Left ventricle myocardium inferior (tissue), 1 donor: ENCODE measurements at regions not wholly inside any gene's neighbourhood (a gene's known extent, or its start where the extent isn't known, plus 50 kb on each side); places are given as distances from the start of the nearest gene placed in this dataset.

Experiments used
- DNase-seq: peaks from one replicate; pipeline ENCODE4 v3.0.0-alpha.2; 2020
- H3K27ac ChIP-seq: fragments of 200-600 bp; replicated peaks from 2 replicates; pipeline ENCODE4 v1.8.0; 2021
- H3K27me3 ChIP-seq: fragments of 200-600 bp; 2 replicates; pipeline ENCODE4 v1.8.0; 2021; ENCODE audit warnings: low read depth
- H3K36me3 ChIP-seq: fragments of 200-600 bp; 2 replicates; pipeline ENCODE4 v1.8.0; 2021
- H3K4me1 ChIP-seq: fragments of 200-600 bp; 2 replicates; pipeline ENCODE4 v1.8.0; 2021
- H3K4me3 ChIP-seq: fragments of 200-600 bp; 2 replicates; pipeline ENCODE4 v1.8.0; 2021; ENCODE audit warnings: mild to moderate bottlenecking, moderate library complexity
- H3K9me3 ChIP-seq: fragments of 200-600 bp; replicated peaks from 2 replicates; pipeline ENCODE4 v1.8.0; 2021
- intact Hi-C: fragments of 100-400 bp; cut with micrococcal nuclease; formaldehyde crosslinking; loops from one replicate; pipeline ENCODE4 v1.11.0; 2022
- TF ChIP-seq, protein P1 (sequence below): fragments of 200-600 bp; IDR thresholded peaks from 2 replicates; pipeline ENCODE4 v1.8.0; 2021; ENCODE audit warnings: antibody characterized with exemption, mild to moderate bottlenecking, borderline replicate concordance
- donor health status: DM: no; HTN: yes; CAD: no; lungs with severe emphysema.

DNA sequence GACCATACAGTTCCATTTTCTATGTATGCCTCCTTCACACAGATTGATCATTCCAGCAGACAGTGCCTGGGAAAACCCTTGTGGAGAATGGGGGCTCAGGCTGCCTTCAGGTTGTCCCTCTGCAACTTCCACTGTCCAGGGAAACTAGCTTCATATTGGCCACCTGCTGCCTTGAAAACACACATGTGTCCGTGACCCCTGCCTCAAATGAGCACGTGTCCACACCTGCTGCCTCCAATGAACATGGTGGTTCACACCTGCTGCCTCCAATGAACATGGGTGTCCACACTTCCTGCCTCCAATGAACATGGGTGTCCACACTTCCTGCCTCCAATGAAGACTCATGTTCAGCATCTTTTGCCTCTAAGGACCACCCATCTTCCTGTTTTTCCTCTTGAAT lies 185.4 kb upstream of the ADCY2 start:
- Histone ChIP-seq H3K4me1 (no peaks in the 10 kb centered on the region), H3K4me3 (no peak overlapping the region), H3K36me3 (no peaks in the 10 kb centered on the region), H3K27me3 (no peaks in the 10 kb centered on the region), H3K27ac (no peak overlapping the region), H3K9me3 (no peaks in the 10 kb centered on the region)
- TF ChIP-seq, protein P1, sequence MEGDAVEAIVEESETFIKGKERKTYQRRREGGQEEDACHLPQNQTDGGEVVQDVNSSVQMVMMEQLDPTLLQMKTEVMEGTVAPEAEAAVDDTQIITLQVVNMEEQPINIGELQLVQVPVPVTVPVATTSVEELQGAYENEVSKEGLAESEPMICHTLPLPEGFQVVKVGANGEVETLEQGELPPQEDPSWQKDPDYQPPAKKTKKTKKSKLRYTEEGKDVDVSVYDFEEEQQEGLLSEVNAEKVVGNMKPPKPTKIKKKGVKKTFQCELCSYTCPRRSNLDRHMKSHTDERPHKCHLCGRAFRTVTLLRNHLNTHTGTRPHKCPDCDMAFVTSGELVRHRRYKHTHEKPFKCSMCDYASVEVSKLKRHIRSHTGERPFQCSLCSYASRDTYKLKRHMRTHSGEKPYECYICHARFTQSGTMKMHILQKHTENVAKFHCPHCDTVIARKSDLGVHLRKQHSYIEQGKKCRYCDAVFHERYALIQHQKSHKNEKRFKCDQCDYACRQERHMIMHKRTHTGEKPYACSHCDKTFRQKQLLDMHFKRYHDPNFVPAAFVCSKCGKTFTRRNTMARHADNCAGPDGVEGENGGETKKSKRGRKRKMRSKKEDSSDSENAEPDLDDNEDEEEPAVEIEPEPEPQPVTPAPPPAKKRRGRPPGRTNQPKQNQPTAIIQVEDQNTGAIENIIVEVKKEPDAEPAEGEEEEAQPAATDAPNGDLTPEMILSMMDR, result no peak
- DNase-seq, result no peak
- intact Hi-C loops, result no loop called here

GRCh38 chr5:7213525-7213924 lies 182.4 kb upstream of the ADCY2 start:
- TF ChIP-seq, protein P1, result no peak
- no peaks in the 10 kb centered on the region for H3K36me3 ChIP-seq
- H3K4me3 ChIP-seq, result no peak overlapping the region
- H3K27ac ChIP-seq, result no peak overlapping the region
- intact Hi-C loops, result no loop called here
- H3K4me1 ChIP-seq, result no peaks in the 10 kb centered on the region
- no peaks in the 10 kb centered on the region for H3K27me3 ChIP-seq
- DNase-seq, result no peak
- no peaks in the 10 kb centered on the region for H3K9me3 ChIP-seq

GRCh38 chr5:7214906-7215416 lies 181.0 kb upstream of the ADCY2 start:
- Histone ChIP-seq H3K4me3 (no peak overlapping the region), H3K27me3 (no peaks in the 10 kb centered on the region), H3K36me3 (no peaks in the 10 kb centered on the region), H3K27ac (no peak overlapping the region), H3K9me3 (no peaks in the 10 kb centered on the region), H3K4me1 (no peaks in the 10 kb centered on the region)
- intact Hi-C loops, result no loop called here
- DNase-seq, result no peak
- TF ChIP-seq, protein P1, result no peak

- Histone ChIP-seq H3K9me3 (peaks cover 7% of the 10 kb centered on the region), H3K36me3 (no peaks in the 10 kb centered on the region), H3K27ac (no peak overlapping the region), H3K4me3 (no peak overlapping the region), H3K4me1 (no peaks in the 10 kb centered on the region), H3K27me3 (no peaks in the 10 kb centered on the region)
- intact Hi-C loops, result no loop called here
- DNase-seq, result no peak
- TF ChIP-seq, protein P1, result no peak
Observed at GRCh38 chr5:7218141-7218540, 177.8 kb upstream of the ADCY2 start.

DNA sequence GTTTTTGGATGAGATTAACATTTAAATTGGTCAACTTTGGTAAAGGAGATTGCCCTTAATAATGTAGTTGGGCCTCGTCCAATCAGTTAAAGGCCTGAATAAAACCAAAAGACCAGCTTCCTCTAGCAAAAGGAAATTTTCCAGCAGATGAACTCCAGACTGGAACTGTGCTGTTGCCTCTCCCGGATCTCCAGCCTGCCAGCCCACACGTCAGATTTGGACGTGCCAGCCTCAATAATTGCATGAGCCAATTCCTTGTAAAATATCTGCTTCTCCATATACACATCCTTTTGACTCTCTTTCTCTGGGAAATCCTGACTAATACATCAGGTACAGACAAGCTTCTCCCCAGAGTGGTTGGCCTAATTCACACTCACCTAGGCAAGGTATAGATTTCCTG lies 175.8 kb upstream of the ADCY2 start:
- DNase-seq, result no peak
- H3K27me3 ChIP-seq, result no peaks in the 10 kb centered on the region
- H3K27ac ChIP-seq, result no peak overlapping the region
- no peaks in the 10 kb centered on the region for H3K4me1 ChIP-seq
- no peak overlapping the region for H3K4me3 ChIP-seq
- intact Hi-C loops, result no loop called here
- no peaks in the 10 kb centered on the region for H3K36me3 ChIP-seq
- peaks cover 7% of the 10 kb centered on the region for H3K9me3 ChIP-seq
- TF ChIP-seq, protein P1, result no peak

GRCh38 chr5:7221041-7221440 lies 174.9 kb upstream of the ADCY2 start:
- peaks cover 4% of the 10 kb centered on the region for H3K27me3 ChIP-seq
- TF ChIP-seq, protein P1, result no peak

More at GRCh38 chr5:7221041-7221440, 174.9 kb upstream of the ADCY2 start:
- Histone ChIP-seq H3K27ac (no peak overlapping the region), H3K9me3 (peaks cover 7% of the 10 kb centered on the region), H3K36me3 (no peaks in the 10 kb centered on the region), H3K4me1 (no peaks in the 10 kb centered on the region), H3K4me3 (no peak overlapping the region)
- intact Hi-C loops, result no loop called here
- no peak for DNase-seq
